Astrocyte (in vitro differentiated cells and primary cell): ENCODE measurements at regions not wholly inside any gene's neighbourhood (a gene's known extent, or its start where the extent isn't known, plus 50 kb on each side); places are given as distances from the start of the nearest gene placed in this dataset.

Source experiments
- DNase-seq: peaks from one replicate; pipeline ENCODE4 v3.0.0-alpha.2; 2010; ENCODE audit warnings: low read depth
- FAIRE-seq: peaks from 2 replicates; lab custom pipeline; 2011; peaks lifted over from hg19 to GRCh38; lab: Jason Lieb, UNC
- H2AFZ ChIP-seq: 2 replicates; pipeline ENCODE4 v1.6.0; 2012; ENCODE audit warnings: low read depth, low read length, inconsistent platforms
- H3K27ac ChIP-seq: 2 replicates; pipeline ENCODE4 v1.5.1; 2011; ENCODE audit warnings: low read depth, low read length, inconsistent platforms
- H3K27me3 ChIP-seq: 2 replicates; pipeline ENCODE4 v1.6.0; 2011; ENCODE audit warnings: low read length, inconsistent platforms; ENCODE audit not compliant: insufficient read depth
- H3K36me3 ChIP-seq: 2 replicates; pipeline ENCODE4 v1.5.1; 2011; ENCODE audit warnings: low read length, inconsistent platforms; ENCODE audit not compliant: insufficient read depth
- H3K4me1 ChIP-seq: 2 replicates; pipeline ENCODE4 v1.5.1; 2011; ENCODE audit warnings: low read length, inconsistent platforms; ENCODE audit not compliant: insufficient read depth
- H3K4me2 ChIP-seq: 2 replicates; pipeline ENCODE4 v1.6.0; 2012; ENCODE audit warnings: low read length, inconsistent platforms
- H3K4me3 ChIP-seq: 2 replicates; pipeline ENCODE4 v1.5.1; 2011; ENCODE audit warnings: low read depth, mild to moderate bottlenecking, low read length, inconsistent platforms; ENCODE audit not compliant: insufficient read depth
- H3K79me2 ChIP-seq: 2 replicates; pipeline ENCODE4 v1.6.0; 2012; ENCODE audit warnings: mild to moderate bottlenecking, low read length, inconsistent platforms; ENCODE audit not compliant: insufficient read depth
- H3K9ac ChIP-seq: 2 replicates; pipeline ENCODE4 v1.6.0; 2012; ENCODE audit warnings: mild to moderate bottlenecking, low read length, inconsistent platforms
- H3K9me3 ChIP-seq: 2 replicates; pipeline ENCODE4 v1.5.1; 2012; ENCODE audit warnings: low read depth, mild to moderate bottlenecking, low read length, inconsistent platforms; ENCODE audit not compliant: insufficient read depth
- H4K20me1 ChIP-seq: 2 replicates; pipeline ENCODE4 v1.6.0; 2012; ENCODE audit warnings: low read length, inconsistent platforms; ENCODE audit not compliant: insufficient read depth
- H3K27ac Mint-ChIP-seq: one replicate; pipeline ENCODE4 v1.8.0; 2021; ENCODE audit warnings: mild to moderate bottlenecking, mixed read lengths; ENCODE audit not compliant: unreplicated experiment
- H3K27me3 Mint-ChIP-seq: one replicate; pipeline ENCODE4 v1.8.0; 2021; ENCODE audit warnings: low read depth, mixed read lengths; ENCODE audit not compliant: unreplicated experiment
- H3K36me3 Mint-ChIP-seq: one replicate; pipeline ENCODE4 v1.8.0; 2021; ENCODE audit warnings: low read depth, mixed read lengths; ENCODE audit not compliant: unreplicated experiment
- H3K4me1 Mint-ChIP-seq: one replicate; pipeline ENCODE4 v1.8.0; 2021; ENCODE audit warnings: low read depth, mixed read lengths; ENCODE audit not compliant: unreplicated experiment
- H3K4me3 Mint-ChIP-seq: one replicate; pipeline ENCODE4 v1.8.0; 2021; ENCODE audit warnings: mild to moderate bottlenecking, moderate library complexity, mixed read lengths; ENCODE audit not compliant: unreplicated experiment
- H3K9me3 Mint-ChIP-seq: one replicate; pipeline ENCODE4 v1.8.0; 2021; ENCODE audit warnings: mild to moderate bottlenecking, mixed read lengths; ENCODE audit not compliant: unreplicated experiment
- CTCF ChIP-seq: IDR thresholded peaks from 2 replicates; pipeline ENCODE4 v1.5.1; 2011; ENCODE audit warnings: low read depth, mild to moderate bottlenecking, inconsistent platforms, low read length, moderate library complexity; ENCODE audit not compliant: insufficient read depth
- EZH2 ChIP-seq: IDR thresholded peaks from 2 replicates; pipeline ENCODE4 v1.6.1; 2012; ENCODE audit warnings: mild to moderate bottlenecking, low read length, inconsistent platforms; ENCODE audit not compliant: insufficient read depth

- no peaks in the 10 kb centered on the region for H3K27me3 Mint-ChIP-seq
- Histone ChIP-seq H3K4me1 (peaks cover 31% of the 10 kb centered on the region), H4K20me1 (no peaks in the 10 kb centered on the region), H3K36me3 (no peaks in the 10 kb centered on the region), H3K4me2 (no peak overlapping the region), H2AFZ (no peak overlapping the region), H3K27ac (peak overlapping the region; percentile 5), H3K9me3 (no peaks in the 10 kb centered on the region), H3K27me3 (no peaks in the 10 kb centered on the region), H3K4me3 (no peak overlapping the region), H3K9ac (no peak overlapping the region), H3K79me2 (no peaks in the 10 kb centered on the region)
- no peak for TF ChIP-seq EZH2
- no peak for TF ChIP-seq CTCF
- H3K4me1 Mint-ChIP-seq = peaks cover 39% of the 10 kb centered on the region
- DNase-seq (no peak), FAIRE-seq (no peak)
- H3K36me3 Mint-ChIP-seq = no peaks in the 10 kb centered on the region
- H3K4me3 Mint-ChIP-seq = no peak overlapping the region
- peak overlapping the region; percentile 42 for H3K27ac Mint-ChIP-seq
- peaks cover 10% of the 10 kb centered on the region for H3K9me3 Mint-ChIP-seq
Observed at GRCh38 chr7:41003977-41004376, 698.9 kb downstream of the INHBA start.

- Histone ChIP-seq H3K4me1 (peaks cover 31% of the 10 kb centered on the region), H4K20me1 (no peaks in the 10 kb centered on the region), H3K4me2 (peak overlapping the region; percentile 1), H3K27ac (no peak overlapping the region), H3K79me2 (no peaks in the 10 kb centered on the region), H2AFZ (no peak overlapping the region), H3K4me3 (no peak overlapping the region), H3K9me3 (no peaks in the 10 kb centered on the region), H3K27me3 (no peaks in the 10 kb centered on the region), H3K36me3 (no peaks in the 10 kb centered on the region), H3K9ac (no peak overlapping the region)
- FAIRE-seq = no peak
- Mint-ChIP-seq H3K36me3 (no peaks in the 10 kb centered on the region), H3K4me1 (peaks cover 39% of the 10 kb centered on the region), H3K27ac (no peak overlapping the region), H3K27me3 (no peaks in the 10 kb centered on the region), H3K4me3 (no peak overlapping the region), H3K9me3 (peaks cover 8% of the 10 kb centered on the region)
- DNase-seq = no peak
- TF ChIP-seq CTCF = no peak
- TF ChIP-seq EZH2 = no peak
Observed at GRCh38 chr7:41003611-41003940, 699.3 kb downstream of the INHBA start.

- FAIRE-seq = peak; percentile 54
Observed at GRCh38 chr7:41002741-41003610, 699.9 kb downstream of the INHBA start.

More at GRCh38 chr7:41002741-41003610, 699.9 kb downstream of the INHBA start:
- Mint-ChIP-seq H3K27me3 (no peaks in the 10 kb centered on the region), H3K4me3 (no peak overlapping the region), H3K27ac (no peak overlapping the region), H3K36me3 (no peaks in the 10 kb centered on the region), H3K4me1 (peaks cover 39% of the 10 kb centered on the region), H3K9me3 (peaks cover 8% of the 10 kb centered on the region)
- peaks cover 31% of the 10 kb centered on the region for H3K4me1 ChIP-seq
- no peak overlapping the region for H3K9ac ChIP-seq
- H4K20me1 ChIP-seq = no peaks in the 10 kb centered on the region
- no peaks in the 10 kb centered on the region for H3K9me3 ChIP-seq
- H3K4me2 ChIP-seq = peak overlapping the region; percentile 1
- H3K36me3 ChIP-seq = no peaks in the 10 kb centered on the region
- no peak overlapping the region for H3K4me3 ChIP-seq
- no peak overlapping the region for H3K27ac ChIP-seq
- no peaks in the 10 kb centered on the region for H3K79me2 ChIP-seq
- TF ChIP-seq EZH2 (no peak), CTCF (peak; percentile 78)
- no peaks in the 10 kb centered on the region for H3K27me3 ChIP-seq
- DNase-seq = no peak
- no peak overlapping the region for H2AFZ ChIP-seq
